Epithelial cell of esophagus (primary cell): ENCODE measurements at regions not wholly inside any gene's neighbourhood (a gene's known extent, or its start where the extent isn't known, plus 50 kb on each side); places are given as distances from the start of the nearest gene placed in this dataset.

Source experiments
- DNase-seq: peaks from one replicate; pipeline ENCODE4 v3.0.0; 2010; ENCODE audit warnings: low read depth
- H3K4me3 ChIP-seq: 2 replicates; pipeline ENCODE4 v1.5.1; 2011; ENCODE audit warnings: mild to moderate bottlenecking, low read length, control low read depth
- CTCF ChIP-seq: IDR thresholded peaks from 2 replicates; pipeline ENCODE4 v1.5.1; 2011; ENCODE audit warnings: low read depth, mild to moderate bottlenecking, low read length, control low read depth, inconsistent platforms; ENCODE audit not compliant: insufficient read depth; ENCODE audit errors: missing control alignments

- no peak overlapping the region for H3K4me3 ChIP-seq
- DNase-seq = no peak
- TF ChIP-seq CTCF = no peak
Observed at GRCh38 chr15:93294066-93294465, 205.1 kb upstream of the RGMA start.

- no peak for TF ChIP-seq CTCF
- no peak for DNase-seq
- no peak overlapping the region for H3K4me3 ChIP-seq
Observed at GRCh38 chr15:93291380-93291779, 202.4 kb upstream of the RGMA start.

- no peak overlapping the region for H3K4me3 ChIP-seq
- TF ChIP-seq CTCF = no peak
Observed at GRCh38 chr15:93290618-93290946, 201.6 kb upstream of the RGMA start.

GRCh38 chr15:93289941-93290617, 201.1 kb upstream of the RGMA start:
- DNase-seq = no peak
- no peak for TF ChIP-seq CTCF
- H3K4me3 ChIP-seq = no peak overlapping the region

More at GRCh38 chr15:93290618-93290946, 201.6 kb upstream of the RGMA start:
- DNase-seq = no peak

GRCh38 chr15:93288728-93289294, 199.8 kb upstream of the RGMA start:
- DNase-seq = no peak
- no peak for TF ChIP-seq CTCF
- H3K4me3 ChIP-seq = no peak overlapping the region

GRCh38 chr15:93286446-93286845, 197.4 kb upstream of the RGMA start:
- no peak for TF ChIP-seq CTCF
- no peak overlapping the region for H3K4me3 ChIP-seq
- no peak for DNase-seq

- no peak overlapping the region for H3K4me3 ChIP-seq
- no peak for TF ChIP-seq CTCF
- no peak for DNase-seq
Observed at GRCh38 chr15:93283854-93284253, 194.8 kb upstream of the RGMA start.
